IMR-90 (cell line): ENCODE measurements at regions not wholly inside any gene's neighbourhood (a gene's known extent, or its start where the extent isn't known, plus 50 kb on each side); places are given as distances from the start of the nearest gene placed in this dataset.

Source experiments
- ATAC-seq: fragments of 200-7000 bp; cut with Tn5 transposase; 2 replicates; pipeline ENCODE4 v1.9.1; 2020; ENCODE audit warnings: low read depth, mild to moderate bottlenecking, moderate library complexity
- BruUV-seq: library from RNA; stranded (reverse); fragments of 400-500 nt; replicated peaks from 2 replicates; lab custom pipeline; 2021; lab: Mats Ljungman, UMichigan
- CTCF ChIA-PET: fragments of 300-600 bp; formaldehyde crosslinking; extraction: SDS; loops from one replicate; lab custom pipeline; 2021; ENCODE audit warnings: antibody characterized with exemption; lab: Yijun Ruan, JAX
- POLR2A ChIA-PET: fragments of 300-600 bp; sonication (Branson Sonifier 250); formaldehyde crosslinking; loops from one replicate; lab custom pipeline; 2022; ENCODE audit warnings: antibody characterized with exemption; ENCODE audit not compliant: unreplicated experiment; lab: Charles Lee
- DNase-seq: peaks from one replicate; pipeline ENCODE4 v3.0.0; 2013
- H2AFZ ChIP-seq: replicated peaks from 2 replicates; pipeline ENCODE3; 2013; ENCODE audit warnings: low read length, mild to moderate bottlenecking; ENCODE audit not compliant: poor library complexity
- H2AK5ac ChIP-seq: 2 replicates; pipeline ENCODE4 v1.6.1; 2013; ENCODE audit warnings: low read depth, low read length, inconsistent platforms
- H2AK9ac ChIP-seq: replicated peaks from 2 replicates; pipeline ENCODE3; 2013; ENCODE audit warnings: mild to moderate bottlenecking, low read depth, low read length, moderate library complexity; ENCODE audit not compliant: poor library complexity
- H2BK120ac ChIP-seq: 2 replicates; pipeline ENCODE4 v1.6.1; 2013; ENCODE audit warnings: low read depth, low read length, inconsistent platforms
- H2BK15ac ChIP-seq: 3 replicates; pipeline ENCODE4 v1.6.1; 2013; ENCODE audit warnings: low read depth, low read length, inconsistent platforms
- H2BK20ac ChIP-seq: 2 replicates; pipeline ENCODE4 v1.6.1; 2013; ENCODE audit warnings: low read depth, mild to moderate bottlenecking, inconsistent platforms, low read length, moderate library complexity
- H2BK5ac ChIP-seq: 2 replicates; pipeline ENCODE4 v1.6.1; 2013; ENCODE audit warnings: mild to moderate bottlenecking, low read depth, low read length, inconsistent platforms; ENCODE audit not compliant: poor library complexity, severe bottlenecking
- H3K14ac ChIP-seq: replicated peaks from 2 replicates; pipeline ENCODE4 v1.6.1; 2013; ENCODE audit warnings: low read depth, low read length, inconsistent platforms
- H3K18ac ChIP-seq: 2 replicates; pipeline ENCODE4 v1.6.1; 2013; ENCODE audit warnings: low read depth, low read length, control low read depth
- H3K23ac ChIP-seq: 2 replicates; pipeline ENCODE4 v1.6.1; 2013; ENCODE audit warnings: low read depth, low read length, inconsistent platforms
- H3K27ac ChIP-seq: 2 replicates; pipeline ENCODE4 v1.5.1; 2013; ENCODE audit warnings: mild to moderate bottlenecking, control low read depth, low read length; ENCODE audit not compliant: insufficient read depth
- H3K27me3 ChIP-seq: 2 replicates; pipeline ENCODE4 v1.6.1; 2013; ENCODE audit warnings: low read length; ENCODE audit not compliant: control insufficient read depth, insufficient read depth
- H3K36me3 ChIP-seq: 2 replicates; pipeline ENCODE4 v1.6.1; 2013; ENCODE audit warnings: low read length, mixed read lengths; ENCODE audit not compliant: control insufficient read depth, insufficient read depth
- H3K4ac ChIP-seq: 2 replicates; pipeline ENCODE4 v1.6.1; 2013; ENCODE audit warnings: low read depth, low read length, inconsistent platforms
- H3K4me1 ChIP-seq: 2 replicates; pipeline ENCODE4 v1.6.1; 2013; ENCODE audit warnings: low read length, mixed read lengths; ENCODE audit not compliant: control insufficient read depth, insufficient read depth
- H3K4me2 ChIP-seq: 2 replicates; pipeline ENCODE4 v1.6.1; 2013; ENCODE audit warnings: low read depth, mild to moderate bottlenecking, control low read depth, low read length, moderate library complexity
- H3K4me3 ChIP-seq: 2 replicates; pipeline ENCODE4 v1.5.1; 2013; ENCODE audit warnings: low read depth, mild to moderate bottlenecking, control low read depth, low read length, moderate library complexity; ENCODE audit not compliant: insufficient read depth
- H3K56ac ChIP-seq: 2 replicates; pipeline ENCODE4 v1.6.1; 2013; ENCODE audit warnings: low read length, inconsistent platforms; ENCODE audit not compliant: insufficient read depth; ENCODE audit errors: extremely low read depth
- H3K79me1 ChIP-seq, 2 experiments: 2 replicates each; pipeline ENCODE4 v1.6.1; 2013; ENCODE audit warnings: low read length in 2 of 2, inconsistent platforms in 1 of 2, low read depth in 1 of 2
- H3K9ac ChIP-seq: 2 replicates; pipeline ENCODE4 v1.6.1; 2013; ENCODE audit warnings: low read depth, low read length, control low read depth
- H3K9me1 ChIP-seq: 2 replicates; pipeline ENCODE4 v1.6.1; 2013; ENCODE audit warnings: low read length, inconsistent platforms; ENCODE audit not compliant: insufficient read depth
- H3K9me3 ChIP-seq: 2 replicates; pipeline ENCODE4 v1.6.1; 2013; ENCODE audit warnings: low read length; ENCODE audit not compliant: control insufficient read depth, insufficient read depth
- H4K20me1 ChIP-seq: 2 replicates; pipeline ENCODE4 v1.6.1; 2013; ENCODE audit warnings: low read length, inconsistent platforms; ENCODE audit not compliant: insufficient read depth
- H4K5ac ChIP-seq: 2 replicates; pipeline ENCODE4 v1.6.1; 2013; ENCODE audit warnings: mild to moderate bottlenecking, low read depth, low read length, control low read depth
- H4K8ac ChIP-seq, 2 experiments: 2 replicates each; pipeline ENCODE4 v1.6.1; 2013; ENCODE audit warnings: low read depth in 2 of 2, low read length in 2 of 2, control low read depth in 1 of 2, inconsistent platforms in 1 of 2
- H4K91ac ChIP-seq: 2 replicates; pipeline ENCODE4 v1.6.1; 2013; ENCODE audit warnings: low read depth, low read length, inconsistent platforms; ENCODE audit not compliant: insufficient read depth
- BHLHE40 ChIP-seq: fragments of 150-350 bp; IDR thresholded peaks from 2 replicates; pipeline ENCODE4 v1.6.1; 2016; ENCODE audit warnings: mild to moderate bottlenecking, low read depth, low read length
- CEBPB ChIP-seq: IDR thresholded peaks from 2 replicates; pipeline ENCODE4 v1.6.1; 2012; ENCODE audit warnings: low read depth, low read length, improper control_type of control experiment
- CHD1 ChIP-seq: IDR thresholded peaks from 2 replicates; pipeline ENCODE4 v1.6.1; 2012; ENCODE audit warnings: low read depth, low read length, improper control_type of control experiment
- CTCF ChIP-seq: conservative IDR thresholded peaks from 2 replicates; pipeline ENCODE4 v1.5.1; 2012; ENCODE audit warnings: mild to moderate bottlenecking, low read depth, low read length, improper control_type of control experiment
- ELK1 ChIP-seq: fragments of 150-350 bp; IDR thresholded peaks from 2 replicates; pipeline ENCODE4 v1.6.1; 2016; ENCODE audit warnings: low read depth, mild to moderate bottlenecking, low read length, moderate library complexity, borderline replicate concordance
- FOS ChIP-seq: fragments of 150-350 bp; IDR thresholded peaks from 2 replicates; pipeline ENCODE4 v1.6.1; 2016; ENCODE audit warnings: low read depth, low read length
- MAFK ChIP-seq: IDR thresholded peaks from 2 replicates; pipeline ENCODE4 v1.6.1; 2012; ENCODE audit warnings: low read depth, low read length, improper control_type of control experiment
- MAZ ChIP-seq: IDR thresholded peaks from 2 replicates; pipeline ENCODE4 v1.6.1; 2012; ENCODE audit warnings: low read depth, mild to moderate bottlenecking, low read length, improper control_type of control experiment, moderate library complexity, borderline replicate concordance
- MXI1 ChIP-seq: IDR thresholded peaks from 2 replicates; pipeline ENCODE4 v1.6.1; 2012; ENCODE audit warnings: low read depth, mild to moderate bottlenecking, low read length, moderate library complexity, borderline replicate concordance
- NFE2L2 ChIP-seq: fragments of 150-350 bp; IDR thresholded peaks from 2 replicates; pipeline ENCODE4 v1.6.1; 2016; ENCODE audit warnings: low read depth, mild to moderate bottlenecking, low read length
- POLR2A ChIP-seq: IDR thresholded peaks from 2 replicates; pipeline ENCODE4 v1.6.1; 2012; ENCODE audit warnings: mild to moderate bottlenecking, low read depth, low read length
- RAD21 ChIP-seq: IDR thresholded peaks from 2 replicates; pipeline ENCODE4 v1.6.1; 2012; ENCODE audit warnings: low read length, improper control_type of control experiment
- RCOR1 ChIP-seq: IDR thresholded peaks from 2 replicates; pipeline ENCODE4 v1.6.1; 2012; ENCODE audit warnings: mild to moderate bottlenecking, low read length, improper control_type of control experiment; ENCODE audit not compliant: insufficient replicate concordance
- RFX5 ChIP-seq: IDR thresholded peaks from 2 replicates; pipeline ENCODE4 v1.8.0; 2012; ENCODE audit warnings: low read depth, mild to moderate bottlenecking, low read length, moderate library complexity
- SMC3 ChIP-seq: fragments of 150-350 bp; IDR thresholded peaks from 2 replicates; pipeline ENCODE4 v1.6.1; 2016; ENCODE audit warnings: low read depth, mild to moderate bottlenecking, antibody characterized with exemption, low read length, moderate library complexity
- WGBS, 2 experiments: methylation state at CpG; one replicate each; pipeline versions ENCODE4 v1.1.5 to v1.1.7; 2013; ENCODE audit warnings: missing lambda C conversion rate in 2 of 2; ENCODE audit not compliant: insufficient read length in 1 of 2; ENCODE audit errors: extremely low coverage in 2 of 2; 5-methylcytosine and 5-hydroxymethylcytosine counted together
- dilution Hi-C: fragments of 300-500 bp; cut with HindIII; formaldehyde crosslinking; loops from one replicate; pipeline ENCODE4 v1.14.3; 2018; ENCODE audit warnings: low sequenced_read_pairs; ENCODE audit not compliant: unreplicated experiment
- in situ Hi-C: fragments of 300-500 bp; cut with MboI; formaldehyde crosslinking; loops from 3 replicates; pipeline ENCODE4 v1.14.3; 2019; ENCODE audit warnings: low sequenced_read_pairs, inconsistent platforms, mixed read lengths
- intact Hi-C: fragments of 100-400 bp; cut with micrococcal nuclease; formaldehyde crosslinking; loops from 2 replicates; pipeline ENCODE4 v1.10.0; 2022
- TF ChIP-seq, protein P1 (sequence below): fragments of 150-350 bp; IDR thresholded peaks from 2 replicates; pipeline ENCODE4 v1.6.1; 2017; ENCODE audit warnings: mild to moderate bottlenecking, antibody characterized with exemption, low read length, low read depth

- no peak overlapping the region for H2AFZ ChIP-seq
- no peak overlapping the region for H3K4me3 ChIP-seq
- H3K36me3 ChIP-seq: no peaks in the 10 kb centered on the region
- no peak overlapping the region for H3K56ac ChIP-seq
- H3K27me3 ChIP-seq: peaks cover 21% of the 10 kb centered on the region
- H2BK15ac ChIP-seq: no peak overlapping the region
- no peak for DNase-seq
- no peak overlapping the region for H3K9ac ChIP-seq
- H2BK120ac ChIP-seq: no peak overlapping the region
- H3K27ac ChIP-seq: no peak overlapping the region
- H3K23ac ChIP-seq: no peak overlapping the region
- dilution Hi-C loops: no loop called here
- H3K14ac ChIP-seq: no peak overlapping the region
- no peaks in the 10 kb centered on the region for H3K79me1 ChIP-seq
- H3K4me1 ChIP-seq: no peaks in the 10 kb centered on the region
- no peak for TF ChIP-seq SMC3
- no peak for TF ChIP-seq MAZ
- TF ChIP-seq, protein P1, sequence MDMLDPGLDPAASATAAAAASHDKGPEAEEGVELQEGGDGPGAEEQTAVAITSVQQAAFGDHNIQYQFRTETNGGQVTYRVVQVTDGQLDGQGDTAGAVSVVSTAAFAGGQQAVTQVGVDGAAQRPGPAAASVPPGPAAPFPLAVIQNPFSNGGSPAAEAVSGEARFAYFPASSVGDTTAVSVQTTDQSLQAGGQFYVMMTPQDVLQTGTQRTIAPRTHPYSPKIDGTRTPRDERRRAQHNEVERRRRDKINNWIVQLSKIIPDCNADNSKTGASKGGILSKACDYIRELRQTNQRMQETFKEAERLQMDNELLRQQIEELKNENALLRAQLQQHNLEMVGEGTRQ: no peak
- no peak for TF ChIP-seq FOS
- no peak for TF ChIP-seq NFE2L2
- TF ChIP-seq CHD1: no peak
- TF ChIP-seq MAFK: no peak
- TF ChIP-seq RFX5: no peak
- TF ChIP-seq CEBPB: no peak
- TF ChIP-seq MXI1: no peak
- no peak for TF ChIP-seq POLR2A
- no peak for TF ChIP-seq BHLHE40
- TF ChIP-seq RCOR1: no peak
- no peak for TF ChIP-seq CTCF
- TF ChIP-seq RAD21: no peak
- no peak for TF ChIP-seq ELK1
- no peak overlapping the region for H4K5ac ChIP-seq
- in situ Hi-C loops: no loop called here
- H2AK9ac ChIP-seq: no peak overlapping the region
- BruUV-seq: no TSS peak
- 90% methylated on average over 2 of the region's 6 CpGs; no CpG with 5 or more reads in 1 of the 2 experiments for WGBS, 2 experiments
- no peak overlapping the region for H3K18ac ChIP-seq
- ChIA-PET CTCF (interaction anchor here (0.6 kb wide), 1 partner anchor 205 kb away, joined by 4 read pairs; no protein-coding TSS in a partner anchor), POLR2A (interaction anchor here (0.6 kb wide), 1 partner anchor 23 kb away, joined by 4 read pairs; no protein-coding TSS in a partner anchor)
- ATAC-seq: no peak
- no peaks in the 10 kb centered on the region for H4K20me1 ChIP-seq
- H3K4ac ChIP-seq: no peak overlapping the region
- no peak overlapping the region for H2BK5ac ChIP-seq
- H3K9me3 ChIP-seq: peaks cover 4% of the 10 kb centered on the region
- H2AK5ac ChIP-seq: no peak overlapping the region
- intact Hi-C loops: no loop called here
- H3K4me2 ChIP-seq: no peak overlapping the region
- no peaks in the 10 kb centered on the region for H3K9me1 ChIP-seq
- no peak overlapping the region for H4K91ac ChIP-seq
- H4K8ac ChIP-seq: no peak overlapping the region
- H2BK20ac ChIP-seq: no peak overlapping the region
Observed at GRCh38 chr11:119583585-119583984, 145.4 kb downstream of the NECTIN1 start.
